K562 (cell line): ENCODE measurements at regions not wholly inside any gene's neighbourhood (a gene's known extent, or its start where the extent isn't known, plus 50 kb on each side); places are given as distances from the start of the nearest gene placed in this dataset.
"Not testable (repeated sequence)": the region's sequence is repeated elsewhere in the genome, so short reads cannot be mapped to it uniquely, and the experiment has no call there.

Experiments
- ATAC-seq: fragments of 200-7000 bp; cut with Tn5 transposase; 3 replicates; pipeline ENCODE4 v1.9.1; 2020; ENCODE audit warnings: moderate library complexity
- BruUV-seq: library from RNA; stranded (reverse); fragments of 400-500 nt; replicated peaks from 2 replicates; lab custom pipeline; 2021; lab: Mats Ljungman, UMichigan
- CTCF ChIA-PET: fragments of 300-600 bp; formaldehyde crosslinking; extraction: SDS; loops from one replicate; lab custom pipeline; 2021; ENCODE audit warnings: low intra/inter-chr PET ratio; lab: Yijun Ruan, JAX
- POLR2A ChIA-PET: fragments of 300-600, 350-650 bp; sonication (Branson Sonifier 250); formaldehyde crosslinking; extraction: SDS; loops from one replicate; lab custom pipeline; 2021; ENCODE audit warnings: antibody characterized with exemption, inconsistent platforms; lab: Yijun Ruan, JAX
- DNase-seq, 4 experiments: peaks; one replicate each; pipeline versions ENCODE4 v3.0.0 to v3.0.0-alpha.2; 2011 to 2018; ENCODE audit warnings: low spot score in 3 of 4, mixed read lengths in 3 of 4; ENCODE audit errors: extremely low read depth in 1 of 4
- FAIRE-seq: peaks from 2 replicates; lab custom pipeline; 2011; peaks lifted over from hg19 to GRCh38; lab: Jason Lieb, UNC
- H2AFZ ChIP-seq: 2 replicates; pipeline ENCODE4 v1.6.0; 2011; ENCODE audit warnings: low read depth, low read length, control low read depth, inconsistent platforms
- H3K27ac ChIP-seq: fragments of 200-600 bp; 3 replicates; pipeline ENCODE4 v1.8.0; 2011; ENCODE audit warnings: low read depth, mild to moderate bottlenecking, control low read depth, inconsistent platforms, low read length, moderate library complexity, mixed read lengths; ENCODE audit errors: extremely low read depth
- H3K27me3 ChIP-seq, 2 experiments: fragments of 300-600 bp in 1 of 2; 2 replicates in 1 of 2; 3 replicates in 1 of 2; pipeline versions ENCODE4 v1.6.0 to v1.8.0; 2011; ENCODE audit warnings: inconsistent platforms in 2 of 2, low read length in 2 of 2, mild to moderate bottlenecking in 1 of 2, mixed read lengths in 1 of 2, moderate library complexity in 1 of 2; ENCODE audit not compliant: control insufficient read depth in 2 of 2, insufficient read depth in 2 of 2
- H3K36me3 ChIP-seq: fragments of 300-600 bp; 3 replicates; pipeline ENCODE4 v1.8.0; 2011; ENCODE audit warnings: mild to moderate bottlenecking, low read length, inconsistent platforms; ENCODE audit not compliant: control insufficient read depth, insufficient read depth
- H3K4me1 ChIP-seq, 2 experiments: fragments of 200-600 bp in 1 of 2; replicated peaks in 1 of 2; 2 replicates in 1 of 2; 3 replicates in 1 of 2; pipeline versions ENCODE4 v1.5.1 to v1.8.0; 2011; ENCODE audit warnings: inconsistent platforms in 2 of 2, low read length in 2 of 2, mild to moderate bottlenecking in 1 of 2, mixed read lengths in 1 of 2, moderate library complexity in 1 of 2; ENCODE audit not compliant: control insufficient read depth in 2 of 2, insufficient read depth in 2 of 2
- H3K4me2 ChIP-seq: 2 replicates; pipeline ENCODE4 v1.6.1; 2011; ENCODE audit warnings: low read length, control low read depth, inconsistent platforms, mixed read lengths; ENCODE audit not compliant: insufficient read depth
- H3K4me3 ChIP-seq: fragments of 200-600 bp; sonication (generic), shearing (Covaris generic); 2 replicates; pipeline ENCODE4 v1.5.1; 2016; ENCODE audit warnings: control low read depth, inconsistent platforms
- H3K79me2 ChIP-seq: fragments of 200-600 bp; 3 replicates; pipeline ENCODE4 v1.8.0; 2011; ENCODE audit warnings: low read length, inconsistent platforms; ENCODE audit not compliant: control insufficient read depth, insufficient read depth
- H3K9ac ChIP-seq, 2 experiments: 2 replicates each; pipeline versions ENCODE4 v1.6.0 to v1.6.1; 2011; ENCODE audit warnings: low read depth in 2 of 2, low read length in 2 of 2, control low read depth in 1 of 2, inconsistent platforms in 1 of 2, mild to moderate bottlenecking in 1 of 2, mixed read lengths in 1 of 2; ENCODE audit not compliant: insufficient read depth in 1 of 2
- H3K9me1 ChIP-seq: one replicate; pipeline ENCODE4 v1.6.0; 2011; ENCODE audit warnings: inconsistent platforms, mild to moderate bottlenecking, low read length, moderate library complexity; ENCODE audit not compliant: control insufficient read depth, insufficient read depth
- H3K9me3 ChIP-seq: replicated peaks from 2 replicates; pipeline ENCODE4 v1.5.1; 2011; ENCODE audit warnings: low read depth, low read length, inconsistent platforms; ENCODE audit not compliant: control insufficient read depth, insufficient read depth
- H4K20me1 ChIP-seq: replicated peaks from 2 replicates; pipeline ENCODE4 v1.6.1; 2011; ENCODE audit warnings: low read length, inconsistent platforms, mixed read lengths; ENCODE audit not compliant: control insufficient read depth, insufficient read depth
- CBX3 ChIP-seq, 2 experiments: IDR thresholded peaks; 1 replicate in 1 of 2; 2 replicates in 1 of 2; pipeline ENCODE4 v1.6.1; 2012; ENCODE audit warnings: inconsistent platforms in 2 of 2, low read length in 2 of 2, borderline replicate concordance in 1 of 2, control low read depth in 1 of 2
- E2F6 ChIP-seq, 2 experiments: IDR thresholded peaks; 2 replicates each; pipeline ENCODE4 v1.6.1; 2011; ENCODE audit warnings: borderline replicate concordance in 1 of 2, control low read depth in 1 of 2, low read depth in 1 of 2, low read length in 1 of 2, mild to moderate bottlenecking in 1 of 2, mixed read lengths in 1 of 2, moderate library complexity in 1 of 2; ENCODE audit not compliant: insufficient read depth in 1 of 2, insufficient read length in 1 of 2, poor library complexity in 1 of 2, severe bottlenecking in 1 of 2; ENCODE audit errors: extremely low read depth in 1 of 2
- GATA2 ChIP-seq: sonication (generic); formaldehyde crosslinking; IDR thresholded peaks from 2 replicates; pipeline ENCODE4 v1.4.0; 2020; ENCODE audit warnings: mild to moderate bottlenecking, missing genetic modification reagents
- NELFE ChIP-seq: IDR thresholded peaks from 2 replicates; pipeline ENCODE4 v1.6.1; 2011; ENCODE audit warnings: mild to moderate bottlenecking; ENCODE audit not compliant: insufficient read depth, insufficient read length
- RFX7 ChIP-seq: fragments of 250-450 bp; sonication (Bioruptor Pico); IDR thresholded peaks from 2 replicates; pipeline ENCODE4 v1.5.1; 2021; ENCODE audit warnings: mild to moderate bottlenecking
- SMAD2 ChIP-seq: fragments of 150-350 bp; IDR thresholded peaks from 2 replicates; pipeline ENCODE4 v1.6.1; 2014; ENCODE audit warnings: low read depth, mild to moderate bottlenecking, low read length
- SMARCA5 ChIP-seq: fragments of 450-650 bp; IDR thresholded peaks from 2 replicates; pipeline ENCODE4 v1.6.1; 2016
- SRSF9 ChIP-seq: fragments of 200-400 bp; formaldehyde crosslinking; IDR thresholded peaks from 2 replicates; pipeline ENCODE4 v1.6.1; 2017; ENCODE audit warnings: low read depth, low read length, borderline replicate concordance
- ZNF76 ChIP-seq: fragments of 250-450 bp; sonication (Bioruptor Pico); IDR thresholded peaks from 2 replicates; pipeline ENCODE4 v1.4.0; 2020; ENCODE audit warnings: mild to moderate bottlenecking, moderate library complexity, borderline replicate concordance
- WGBS: fragments of 100-300 bp; shearing (Covaris generic); methylation state at CpG from one replicate; pipeline ENCODE4 v1.1.6; 2016; ENCODE audit warnings: low coverage, mixed read lengths; ENCODE audit not compliant: insufficient coverage; ENCODE audit errors: missing lambda C conversion rate; 5-methylcytosine and 5-hydroxymethylcytosine counted together
- in situ Hi-C: fragments of 300-500 bp; cut with MboI; formaldehyde crosslinking; loops from 4 replicates; pipeline ENCODE4 v1.15.0; 2018; ENCODE audit warnings: inconsistent platforms, mixed read lengths
- intact Hi-C: fragments of 100-400 bp; cut with micrococcal nuclease; formaldehyde crosslinking; loops from 2 replicates; pipeline ENCODE4 v1.14.2; 2022

- H3K9me3 ChIP-seq, in situ Hi-C loops, BruUV-seq, H3K27me3 ChIP-seq, H3K4me1 ChIP-seq, H3K79me2 ChIP-seq, H4K20me1 ChIP-seq, H2AFZ ChIP-seq, H3K9ac ChIP-seq, FAIRE-seq, H3K4me3 ChIP-seq, POLR2A ChIA-PET, intact Hi-C loops, CTCF ChIA-PET, H3K4me2 ChIP-seq, DNase-seq, H3K27ac ChIP-seq, ATAC-seq, H3K9me1 ChIP-seq, H3K36me3 ChIP-seq: not testable (repeated sequence)
- WGBS, result no CpG with 5 or more reads among the region's 1 CpG
Measured at GRCh38 chr19:32084756-32085363, 260.6 kb upstream of the ZNF507 start.

GRCh38 chr19:32091241-32091640 is 254.2 kb upstream of the ZNF507 start:
- POLR2A ChIA-PET, result no interaction called here
- TF ChIP-seq NELFE (no peak), SMARCA5 (no peak), SMAD2 (no peak), SRSF9 (no peak), E2F6 (IDR thresholded peaks at IDR 0.05; ENCODE audit: borderline replicate concordance in 1 of 2, extremely low read depth in 1 of 2, insufficient read depth in 1 of 2, insufficient read length in 1 of 2, low read depth in 1 of 2, low read length in 1 of 2, poor library complexity in 1 of 2, severe bottlenecking in 1 of 2) (no peak), CBX3 (IDR thresholded peaks at IDR 0.05; ENCODE audit: borderline replicate concordance in 1 of 2, low read length in 2 of 2) (no peak), RFX7 (CRISPR knock-in tag) (no peak), ZNF76 (no peak), GATA2 (CRISPR knock-in tag) (no peak)
- TF ChIP-seq, all 486 proteins: peak for 0
- Histone ChIP-seq H3K27me3 (peaks cover 0 to 7% of the 10 kb centered on the region in 2 experiments; a peak in 1 of 5 replicates), H3K4me2 (no peak overlapping the region), H4K20me1 (0 out of 2 replicates have a peak, but pooled peaks cover 5% of the 10 kb centered on the region), H3K4me3 (no peak overlapping the region), H3K36me3 (no peaks in the 10 kb centered on the region), H3K9me3 (no peaks in the 10 kb centered on the region), H3K9me1 (no peaks in the 10 kb centered on the region), H3K9ac (no peak overlapping the region), H2AFZ (no peak overlapping the region), H3K79me2 (no peaks in the 10 kb centered on the region), H3K4me1 (no peaks in the 10 kb centered on the region), H3K27ac (no peak overlapping the region)
- no peak for DNase-seq
- in situ Hi-C loops (no loop called here), intact Hi-C loops (no loop called here)
- CTCF ChIA-PET, result no interaction called here
- WGBS, result 1% methylated on average over 12 of the region's 12 CpGs
- no peak for FAIRE-seq
- no TSS peak for BruUV-seq
- ATAC-seq, result no peak
